Astrocyte of the cerebellum (primary cell): ENCODE measurements at regions not wholly inside any gene's neighbourhood (a gene's known extent, or its start where the extent isn't known, plus 50 kb on each side); places are given as distances from the start of the nearest gene placed in this dataset.

ENCODE experiments used
- DNase-seq: peaks from one replicate; pipeline ENCODE4 v3.0.0-alpha.2; 2011; ENCODE audit warnings: low read depth
- H3K4me3 ChIP-seq: 2 replicates; pipeline ENCODE4 v1.5.1; 2011; ENCODE audit warnings: mild to moderate bottlenecking, low read depth, low read length, moderate library complexity
- in situ Hi-C: cut with HindIII; loops from 2 replicates; pipeline ENCODE4 v1.10.0; 2017; ENCODE audit warnings: low sequenced_read_pairs
- TF ChIP-seq, protein P1 (sequence below): IDR thresholded peaks from 2 replicates; pipeline ENCODE4 v1.5.1; 2012; ENCODE audit warnings: low read length, low read depth, moderate library complexity, mild to moderate bottlenecking; ENCODE audit errors: missing control alignments

DNA sequence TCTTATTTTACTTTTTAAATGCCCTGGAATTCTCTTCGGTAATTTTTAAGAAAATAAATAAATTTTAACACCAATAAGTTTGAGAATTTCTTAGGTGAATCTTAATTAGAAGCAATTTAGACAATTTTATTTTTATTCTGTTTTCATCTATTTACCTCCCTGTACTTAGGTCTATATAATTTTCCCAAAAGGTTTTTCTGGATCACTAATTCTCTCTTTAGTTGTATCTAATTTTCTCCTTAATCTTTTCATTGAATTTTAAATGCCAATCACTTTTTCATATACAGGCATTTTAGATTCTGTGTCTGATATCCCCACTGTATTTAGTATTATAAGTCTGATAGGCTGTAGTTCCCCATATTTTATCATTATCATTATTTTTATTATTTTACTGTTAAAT lies 845.3 kb downstream of the TRIML1 start:
- no peak for DNase-seq
- no peak overlapping the region for H3K4me3 ChIP-seq
- TF ChIP-seq, protein P1, sequence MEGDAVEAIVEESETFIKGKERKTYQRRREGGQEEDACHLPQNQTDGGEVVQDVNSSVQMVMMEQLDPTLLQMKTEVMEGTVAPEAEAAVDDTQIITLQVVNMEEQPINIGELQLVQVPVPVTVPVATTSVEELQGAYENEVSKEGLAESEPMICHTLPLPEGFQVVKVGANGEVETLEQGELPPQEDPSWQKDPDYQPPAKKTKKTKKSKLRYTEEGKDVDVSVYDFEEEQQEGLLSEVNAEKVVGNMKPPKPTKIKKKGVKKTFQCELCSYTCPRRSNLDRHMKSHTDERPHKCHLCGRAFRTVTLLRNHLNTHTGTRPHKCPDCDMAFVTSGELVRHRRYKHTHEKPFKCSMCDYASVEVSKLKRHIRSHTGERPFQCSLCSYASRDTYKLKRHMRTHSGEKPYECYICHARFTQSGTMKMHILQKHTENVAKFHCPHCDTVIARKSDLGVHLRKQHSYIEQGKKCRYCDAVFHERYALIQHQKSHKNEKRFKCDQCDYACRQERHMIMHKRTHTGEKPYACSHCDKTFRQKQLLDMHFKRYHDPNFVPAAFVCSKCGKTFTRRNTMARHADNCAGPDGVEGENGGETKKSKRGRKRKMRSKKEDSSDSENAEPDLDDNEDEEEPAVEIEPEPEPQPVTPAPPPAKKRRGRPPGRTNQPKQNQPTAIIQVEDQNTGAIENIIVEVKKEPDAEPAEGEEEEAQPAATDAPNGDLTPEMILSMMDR, result no peak
- in situ Hi-C loops, result no loop called here

DNA sequence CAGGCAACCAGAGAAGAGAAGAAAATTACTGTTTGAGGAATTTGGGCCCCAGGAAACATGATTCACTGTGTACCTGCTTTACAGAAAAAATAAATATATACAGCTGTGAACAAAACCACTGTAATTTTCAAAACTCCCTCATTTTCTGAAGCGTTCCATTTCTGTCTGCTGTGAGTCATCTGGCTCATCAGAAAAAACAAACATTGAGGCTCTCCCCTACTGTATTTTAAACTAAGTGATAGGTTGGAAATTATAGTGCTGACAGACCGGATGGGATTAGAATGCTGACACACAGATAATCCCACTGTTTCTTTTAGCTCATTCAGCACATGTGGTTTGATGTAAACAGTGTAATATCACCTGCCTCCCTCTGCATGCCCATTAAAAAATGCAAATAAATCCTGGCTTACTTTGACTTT lies 847.0 kb downstream of the TRIML1 start:
- DNase-seq, result peak; percentile 19
- H3K4me3 ChIP-seq, result no peak overlapping the region
- in situ Hi-C loops, result loop anchor here (5.0 kb wide), 1 partner anchor 44 kb away; no protein-coding TSS in a partner anchor
- TF ChIP-seq, protein P1, result no peak

DNA sequence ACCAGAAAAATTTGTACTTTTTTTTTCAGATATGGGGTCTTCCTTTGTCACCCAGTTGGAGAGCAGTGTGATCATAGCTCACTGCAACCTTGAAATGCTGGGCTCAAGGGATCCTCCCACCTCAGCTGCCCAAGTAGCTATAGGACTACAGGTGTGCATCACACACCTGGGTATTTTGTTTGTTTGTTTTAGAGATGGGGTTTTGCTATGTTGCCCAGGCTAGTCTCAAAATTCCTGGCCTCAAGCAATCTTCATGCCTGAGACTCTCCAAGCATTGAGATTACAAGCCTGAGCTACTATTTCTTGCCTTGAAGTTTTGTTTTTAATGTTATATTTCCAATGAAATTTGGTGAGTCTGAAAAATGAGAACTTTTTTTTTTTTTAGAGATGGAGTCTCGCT lies 847.8 kb downstream of the TRIML1 start:
- in situ Hi-C loops, result loop anchor here (5.0 kb wide), 1 partner anchor 45 kb away; no protein-coding TSS in a partner anchor
- TF ChIP-seq, protein P1, result no peak
- no peak overlapping the region for H3K4me3 ChIP-seq
- DNase-seq, result no peak

DNA sequence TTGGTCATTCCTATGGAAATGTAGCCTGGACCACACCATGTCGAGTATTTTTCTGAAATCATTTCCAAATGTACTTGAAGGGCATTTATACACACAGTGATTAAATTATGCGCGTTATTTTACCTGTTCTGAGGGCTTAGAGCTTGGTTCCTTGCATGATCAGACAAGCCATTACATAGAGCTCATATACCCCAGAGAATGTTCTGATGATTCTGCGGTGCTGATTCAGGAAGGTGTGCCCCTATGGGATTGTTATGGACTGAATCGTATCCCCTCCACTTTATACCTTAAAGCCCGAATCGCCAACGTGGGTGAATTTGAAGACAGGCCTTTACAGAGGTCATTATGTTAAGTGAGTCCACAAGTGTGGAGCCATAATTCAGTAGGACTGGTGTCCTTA lies 848.9 kb downstream of the TRIML1 start:
- DNase-seq, result no peak
- TF ChIP-seq, protein P1, result no peak
- in situ Hi-C loops, result loop anchor here (5.0 kb wide), 1 partner anchor 46 kb away; no protein-coding TSS in a partner anchor
- no peak overlapping the region for H3K4me3 ChIP-seq

DNA sequence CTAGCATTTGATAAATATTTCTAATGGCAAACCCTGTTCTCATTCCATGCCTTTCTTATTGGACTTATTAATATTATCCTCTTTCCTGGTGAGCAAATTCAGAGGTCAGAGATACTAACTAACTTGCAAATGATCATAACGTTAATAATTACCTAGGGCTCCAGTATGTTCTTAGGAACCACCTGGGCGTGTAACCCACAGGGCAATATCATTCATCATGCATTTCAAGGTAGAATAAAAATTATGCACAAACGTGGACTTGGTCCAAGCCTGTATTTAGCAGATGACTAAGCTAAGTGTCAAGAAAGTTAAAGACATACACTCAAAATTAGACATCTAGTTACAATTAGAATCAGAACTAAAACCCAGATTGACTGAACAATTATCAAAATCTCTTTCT lies 850.1 kb downstream of the TRIML1 start:
- TF ChIP-seq, protein P1, result no peak
- no peak for DNase-seq
- H3K4me3 ChIP-seq, result no peak overlapping the region
- in situ Hi-C loops, result loop anchor here (5.0 kb wide), 1 partner anchor 47 kb away; no protein-coding TSS in a partner anchor

DNA sequence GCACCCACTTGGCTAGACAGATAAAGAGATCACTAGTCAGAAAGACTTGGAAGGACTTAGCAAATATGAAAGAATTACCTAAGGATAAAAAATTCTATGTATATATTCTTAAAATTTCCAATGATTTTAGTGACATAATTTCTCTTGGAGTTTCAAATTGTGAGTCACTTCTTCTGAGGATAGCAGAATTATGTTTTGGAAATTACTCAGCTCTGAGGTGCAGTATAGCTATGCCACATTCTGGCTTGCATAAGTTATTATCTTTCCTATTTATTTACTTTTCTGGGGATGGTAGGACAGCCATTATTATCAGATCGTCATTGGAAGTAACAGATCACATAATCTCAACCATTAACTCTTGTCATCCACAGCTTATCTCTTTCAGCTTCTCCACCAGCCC lies 853.5 kb downstream of the TRIML1 start:
- TF ChIP-seq, protein P1, result no peak
- DNase-seq, result no peak
- H3K4me3 ChIP-seq, result no peak overlapping the region
- in situ Hi-C loops, result no loop called here

DNA sequence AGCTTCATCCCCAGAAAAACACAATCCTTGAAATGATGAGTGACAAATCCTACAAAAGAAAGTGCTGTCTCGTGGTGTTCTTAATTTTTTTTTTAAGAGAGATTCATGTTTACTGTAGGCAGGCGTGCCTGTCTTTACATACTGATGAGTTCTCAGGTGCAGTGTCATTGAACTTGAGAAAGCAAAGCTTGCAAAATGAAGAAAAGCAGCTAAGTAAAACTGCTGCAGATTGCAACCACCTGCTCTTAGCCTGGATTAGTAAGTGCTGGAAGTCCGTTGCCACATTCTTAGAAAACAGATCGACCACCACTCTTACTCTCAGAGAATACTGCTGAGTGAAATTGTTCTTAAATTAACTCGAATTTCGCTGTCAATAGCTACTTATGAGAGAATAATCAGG lies 854.6 kb downstream of the TRIML1 start:
- DNase-seq, result no peak
- TF ChIP-seq, protein P1, result no peak
- H3K4me3 ChIP-seq, result no peak overlapping the region
- in situ Hi-C loops, result no loop called here
